C4-2B (cell line): ENCODE measurements at regions not wholly inside any gene's neighbourhood (a gene's known extent, or its start where the extent isn't known, plus 50 kb on each side); places are given as distances from the start of the nearest gene placed in this dataset.
"Not testable (repeated sequence)": the region's sequence is repeated elsewhere in the genome, so short reads cannot be mapped to it uniquely, and the experiment has no call there.

Experiments used
- H3K27ac ChIP-seq: fragments of 450-650 bp; 2 replicates; pipeline ENCODE4 v1.5.1; 2017
- CTCF ChIP-seq: fragments of 450-650 bp; conservative IDR thresholded peaks from 2 replicates; pipeline ENCODE4 v1.5.1; 2017; ENCODE audit warnings: mild to moderate bottlenecking
- ZFX ChIP-seq: fragments of 450-650 bp; IDR thresholded peaks from 2 replicates; pipeline ENCODE4 v1.6.1; 2017

- no peak for TF ChIP-seq CTCF
- TF ChIP-seq ZFX: no peak
- H3K27ac ChIP-seq: no peak overlapping the region
Observed at GRCh38 chr9:135302329-135303279, 177.0 kb upstream of the PPP1R26 start.

- TF ChIP-seq ZFX (no peak), CTCF (no peak)
Observed at GRCh38 chr9:135303280-135303647, 176.3 kb upstream of the PPP1R26 start.

GRCh38 chr9:135303865-135304499, 175.6 kb upstream of the PPP1R26 start:
- no peak overlapping the region for H3K27ac ChIP-seq
- no peak for TF ChIP-seq CTCF
- no peak for TF ChIP-seq ZFX

More at GRCh38 chr9:135303280-135303647, 176.3 kb upstream of the PPP1R26 start:
- H3K27ac ChIP-seq: no peak overlapping the region

- TF ChIP-seq CTCF (no peak), ZFX (no peak)
- no peak overlapping the region for H3K27ac ChIP-seq
Observed at GRCh38 chr9:135304886-135305285, 174.7 kb upstream of the PPP1R26 start.

- no peak for TF ChIP-seq CTCF
- no peak for TF ChIP-seq ZFX
- no peak overlapping the region for H3K27ac ChIP-seq
Observed at GRCh38 chr9:135305546-135306180, 173.9 kb upstream of the PPP1R26 start.

- TF ChIP-seq ZFX: no peak
- no peak for TF ChIP-seq CTCF
- no peak overlapping the region for H3K27ac ChIP-seq
Observed at GRCh38 chr9:135306699-135307098, 172.9 kb upstream of the PPP1R26 start.

GRCh38 chr9:135307300-135307699, 172.3 kb upstream of the PPP1R26 start:
- TF ChIP-seq ZFX (no peak), CTCF (no peak)
- H3K27ac ChIP-seq: no peak overlapping the region

GRCh38 chr9:135307919-135308318, 171.7 kb upstream of the PPP1R26 start:
- not testable (repeated sequence) for H3K27ac ChIP-seq
